Neural progenitor cell (in vitro differentiated cells): ENCODE measurements at regions not wholly inside any gene's neighbourhood (a gene's known extent, or its start where the extent isn't known, plus 50 kb on each side); places are given as distances from the start of the nearest gene placed in this dataset.

Experiments used
- EZH2 ChIP-seq: fragments of 200-600 bp; sonication (generic); IDR thresholded peaks from 2 replicates; pipeline ENCODE4 v1.6.1; 2017; ENCODE audit warnings: antibody characterized with exemption, mild to moderate bottlenecking, moderate library complexity
- EZH2phosphoT487 ChIP-seq: fragments of 200-600 bp; sonication (generic); IDR thresholded peaks from 2 replicates; pipeline ENCODE4 v1.6.1; 2017; ENCODE audit warnings: antibody characterized with exemption
- TF ChIP-seq, protein P1 (sequence below): fragments of 200-600 bp; sonication (generic); IDR thresholded peaks from 2 replicates; pipeline ENCODE4 v1.5.1; 2017; ENCODE audit warnings: antibody characterized with exemption, mild to moderate bottlenecking

DNA sequence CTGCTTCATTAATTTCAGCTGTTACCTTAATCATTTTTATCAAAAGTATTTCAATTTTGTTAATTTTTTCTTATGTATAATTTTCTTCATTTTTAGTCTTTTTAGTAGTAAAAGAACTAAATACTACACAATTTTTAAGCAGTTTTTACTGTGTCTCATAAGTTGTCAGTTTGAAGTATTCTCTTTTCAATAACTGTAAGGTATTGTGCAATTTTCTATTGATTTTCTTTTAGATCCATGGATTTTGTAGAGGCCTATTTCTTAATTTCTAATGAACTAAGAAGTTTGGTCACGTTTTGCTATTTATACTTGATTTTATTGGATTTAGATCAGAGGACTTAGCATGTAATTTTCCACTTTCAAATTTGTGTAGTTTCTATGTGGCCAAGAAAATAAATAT, 207.7 kb upstream of the PRR16 start:
- TF ChIP-seq, protein P1, sequence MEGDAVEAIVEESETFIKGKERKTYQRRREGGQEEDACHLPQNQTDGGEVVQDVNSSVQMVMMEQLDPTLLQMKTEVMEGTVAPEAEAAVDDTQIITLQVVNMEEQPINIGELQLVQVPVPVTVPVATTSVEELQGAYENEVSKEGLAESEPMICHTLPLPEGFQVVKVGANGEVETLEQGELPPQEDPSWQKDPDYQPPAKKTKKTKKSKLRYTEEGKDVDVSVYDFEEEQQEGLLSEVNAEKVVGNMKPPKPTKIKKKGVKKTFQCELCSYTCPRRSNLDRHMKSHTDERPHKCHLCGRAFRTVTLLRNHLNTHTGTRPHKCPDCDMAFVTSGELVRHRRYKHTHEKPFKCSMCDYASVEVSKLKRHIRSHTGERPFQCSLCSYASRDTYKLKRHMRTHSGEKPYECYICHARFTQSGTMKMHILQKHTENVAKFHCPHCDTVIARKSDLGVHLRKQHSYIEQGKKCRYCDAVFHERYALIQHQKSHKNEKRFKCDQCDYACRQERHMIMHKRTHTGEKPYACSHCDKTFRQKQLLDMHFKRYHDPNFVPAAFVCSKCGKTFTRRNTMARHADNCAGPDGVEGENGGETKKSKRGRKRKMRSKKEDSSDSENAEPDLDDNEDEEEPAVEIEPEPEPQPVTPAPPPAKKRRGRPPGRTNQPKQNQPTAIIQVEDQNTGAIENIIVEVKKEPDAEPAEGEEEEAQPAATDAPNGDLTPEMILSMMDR, result no peak
- TF ChIP-seq EZH2 (no peak), EZH2phosphoT487 (no peak)
